NCI-H146 treated with DMSO at 0.1 percent for 48 hours (cell line): ENCODE measurements at regions not wholly inside any gene's neighbourhood (a gene's known extent, or its start where the extent isn't known, plus 50 kb on each side); places are given as distances from the start of the nearest gene placed in this dataset.
"Not testable (repeated sequence)": the region's sequence is repeated elsewhere in the genome, so short reads cannot be mapped to it uniquely, and the experiment has no call there.

Source experiments
- DNase-seq: peaks from one replicate; lab custom pipeline; 2025; ENCODE audit not compliant: unreplicated experiment; lab: John Stamatoyannopoulos, UW

DNA sequence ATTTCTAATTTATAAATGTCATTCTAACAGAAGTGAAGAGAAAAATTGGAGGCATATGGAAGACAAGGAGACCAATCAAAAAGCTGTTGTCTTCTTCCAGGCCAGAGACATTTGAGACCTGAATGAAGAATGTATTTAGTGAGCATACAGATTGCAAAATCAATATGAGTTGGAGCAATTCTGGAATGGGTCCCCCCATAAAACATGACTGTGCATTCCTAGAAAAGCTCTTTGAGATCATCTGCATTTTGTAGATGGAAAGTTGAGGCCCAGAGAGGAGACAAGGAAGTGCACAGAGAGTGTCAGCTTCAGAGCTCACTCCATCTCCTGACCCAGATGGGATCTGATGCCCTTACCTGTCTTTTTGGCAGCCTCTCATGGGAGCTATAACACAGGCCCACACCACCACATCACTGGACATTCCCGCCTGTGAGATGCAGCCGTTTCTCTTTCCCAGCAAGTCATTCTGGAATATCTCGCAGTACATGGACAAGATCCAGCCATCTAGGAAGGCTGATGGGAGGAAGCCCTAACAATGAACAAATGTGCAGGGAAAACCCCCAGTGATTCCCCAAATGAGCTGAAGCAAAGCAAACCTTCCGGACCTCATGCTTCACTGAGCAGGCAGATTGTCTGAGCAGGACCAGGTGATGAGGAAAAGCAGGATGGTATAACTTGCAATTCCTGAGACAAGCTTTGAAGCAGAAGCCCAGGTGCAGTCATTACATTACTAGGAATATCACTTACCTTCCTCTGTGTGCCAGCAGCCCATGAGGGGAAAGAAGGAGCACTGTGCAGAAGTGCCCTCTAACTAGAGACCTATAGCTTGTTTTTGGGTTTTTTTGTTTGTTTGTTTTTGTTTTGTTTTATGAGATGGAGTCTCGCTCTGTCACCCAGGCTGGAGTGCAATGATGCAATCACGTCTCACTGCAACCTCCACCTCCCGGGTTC, 445.6 kb downstream of the PLPP3 start:
- DNase-seq = no peak

DNA sequence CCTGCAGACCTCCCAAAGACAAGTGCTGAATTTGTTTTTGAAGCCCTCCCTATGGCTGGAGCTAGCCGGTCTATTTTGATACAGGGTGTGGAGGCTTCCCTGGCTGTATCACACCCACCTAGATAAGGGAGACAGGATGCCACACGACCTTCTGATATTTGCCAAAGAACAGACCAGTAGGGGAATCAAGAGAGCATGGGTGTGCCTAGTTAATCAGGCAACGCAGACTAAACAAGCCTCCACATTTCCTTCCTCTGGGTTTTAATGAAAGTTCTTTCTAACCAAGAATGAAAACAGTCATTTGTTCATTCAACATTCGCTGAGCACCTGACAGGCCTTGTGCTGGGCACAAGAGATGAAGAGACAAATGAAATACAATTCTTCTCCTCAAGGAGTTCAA, 446.8 kb downstream of the PLPP3 start:
- no peak for DNase-seq

DNA sequence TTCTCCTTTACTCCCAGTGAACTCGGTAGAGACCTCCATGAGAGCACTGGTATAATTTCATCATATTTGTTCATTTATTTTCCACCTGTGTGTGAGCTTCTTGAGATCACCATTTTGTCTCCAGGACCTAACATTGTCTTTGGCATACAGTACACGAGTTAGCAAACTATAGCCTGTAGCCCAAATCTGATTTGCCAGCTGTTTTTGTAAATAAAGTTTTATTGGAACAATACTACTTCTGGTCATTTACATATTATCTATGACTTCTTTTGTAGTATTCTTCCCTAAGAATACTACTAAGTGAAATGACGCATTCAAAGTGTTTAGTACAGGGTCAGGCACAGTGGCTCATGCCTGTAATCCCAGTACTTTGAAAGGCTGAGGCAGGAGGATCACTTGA, 449.5 kb downstream of the PLPP3 start:
- DNase-seq = no peak

DNA sequence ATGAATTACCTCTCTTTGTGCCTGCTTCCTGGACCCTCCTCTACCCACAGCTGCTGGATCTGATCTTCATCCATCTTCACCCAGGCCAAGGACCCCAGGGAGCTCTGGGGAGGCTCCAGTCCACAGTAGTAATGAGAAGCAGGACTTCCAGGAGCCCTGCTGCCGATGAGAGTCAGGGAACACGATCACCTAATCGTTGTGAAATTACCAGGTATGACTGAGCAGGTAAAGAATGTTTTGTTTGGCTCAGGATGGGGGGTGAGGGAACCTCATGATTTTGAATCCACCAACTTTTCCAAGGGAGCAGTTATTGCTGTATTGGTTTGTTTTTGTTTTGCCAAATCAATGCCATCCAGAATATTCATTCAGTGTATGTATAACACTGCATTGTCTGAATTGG, 454.0 kb downstream of the PLPP3 start:
- no peak for DNase-seq

GRCh38 chr1:56123826-56124225, 455.5 kb downstream of the PLPP3 start:
- no peak for DNase-seq

- no peak for DNase-seq
These were observed 455.9 kb downstream of the PLPP3 start for GRCh38 chr1:56123421-56123820.

DNA sequence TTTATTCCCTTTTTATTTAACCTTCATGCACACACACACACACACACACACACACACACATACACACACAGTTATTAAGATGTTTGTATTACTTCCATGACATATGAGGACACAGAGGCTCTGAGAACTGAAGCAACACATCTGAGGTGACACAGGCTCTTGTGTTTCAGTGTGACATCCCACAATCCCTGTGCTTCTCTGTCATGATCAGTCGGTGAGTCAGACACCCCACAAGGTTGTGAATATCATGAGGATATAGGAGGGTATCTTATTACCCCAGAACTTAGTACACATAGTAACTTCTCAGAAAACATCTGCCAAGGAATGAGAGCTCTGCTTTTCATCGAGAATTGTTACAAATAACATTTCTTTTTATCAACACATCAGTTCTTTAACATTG, 459.3 kb downstream of the PLPP3 start:
- DNase-seq = no peak

GRCh38 chr1:56118676-56119075, 460.7 kb downstream of the PLPP3 start:
- DNase-seq = not testable (repeated sequence)

GRCh38 chr1:56115701-56116100, 463.7 kb downstream of the PLPP3 start:
- no peak for DNase-seq

DNA sequence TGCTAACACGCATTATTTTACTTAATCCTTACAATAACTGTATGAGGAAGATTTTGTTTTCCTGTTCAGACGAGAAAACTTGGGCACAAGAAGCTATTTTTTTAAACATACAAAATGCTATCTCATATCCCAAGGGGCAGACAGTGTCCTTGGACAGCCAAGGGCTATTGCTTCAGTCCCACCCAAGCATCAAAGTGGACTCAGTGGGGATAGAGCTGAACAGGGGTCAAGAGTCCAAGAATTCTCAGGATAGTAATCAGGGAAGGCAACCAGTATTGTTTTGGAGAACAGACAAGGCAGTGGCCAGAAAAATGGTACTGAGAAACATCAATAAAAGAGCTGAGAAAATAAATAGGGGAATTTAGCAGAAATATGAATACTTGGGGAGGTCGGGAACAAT, 465.7 kb downstream of the PLPP3 start:
- no peak for DNase-seq

GRCh38 chr1:56107275-56107638, 472.1 kb downstream of the PLPP3 start:
- no peak for DNase-seq

GRCh38 chr1:56106531-56107274, 472.7 kb downstream of the PLPP3 start:
- DNase-seq = no peak

DNA sequence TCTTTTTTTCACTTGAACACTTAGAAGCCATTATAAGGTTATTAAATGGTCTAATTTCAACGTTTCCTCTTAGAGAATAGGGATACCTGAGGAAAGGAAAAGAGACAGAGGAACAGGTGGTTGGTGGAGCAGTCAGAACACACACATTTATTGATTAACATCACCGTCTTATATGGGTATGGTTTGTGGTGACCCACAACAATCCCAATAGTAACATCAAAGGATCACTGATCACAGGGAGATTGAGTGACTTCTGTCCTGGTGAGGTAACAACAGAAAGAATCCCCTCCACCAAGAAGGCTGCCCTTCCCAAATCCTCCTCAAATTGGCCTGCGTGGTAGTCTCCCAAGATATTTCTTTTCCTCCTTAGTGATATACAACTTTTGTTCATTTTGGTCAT, 474.0 kb downstream of the PLPP3 start:
- no peak for DNase-seq

DNA sequence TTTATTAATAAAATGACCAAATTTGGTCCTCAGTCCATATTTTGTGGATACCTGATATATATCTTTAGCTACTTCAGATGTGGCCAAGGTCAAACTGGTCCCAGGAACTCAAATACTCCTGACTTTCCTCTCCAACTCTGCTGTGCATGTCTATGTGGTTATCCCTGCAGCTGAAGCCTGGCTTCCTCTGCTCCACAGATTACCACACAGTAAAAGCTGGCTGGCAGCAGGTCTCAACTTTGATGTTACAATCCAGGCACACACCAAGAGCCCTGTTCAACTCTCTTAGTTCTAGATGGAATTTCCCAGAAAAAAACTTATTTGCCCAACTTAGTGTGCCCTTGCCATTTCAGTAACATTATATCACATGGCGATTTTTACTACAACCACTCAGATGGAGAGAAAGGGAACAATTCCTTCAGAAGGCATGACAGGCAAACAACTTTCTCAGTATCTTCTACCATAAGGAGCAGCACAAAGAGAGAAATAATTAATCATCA, 479.5 kb downstream of the PLPP3 start:
- no peak for DNase-seq

DNA sequence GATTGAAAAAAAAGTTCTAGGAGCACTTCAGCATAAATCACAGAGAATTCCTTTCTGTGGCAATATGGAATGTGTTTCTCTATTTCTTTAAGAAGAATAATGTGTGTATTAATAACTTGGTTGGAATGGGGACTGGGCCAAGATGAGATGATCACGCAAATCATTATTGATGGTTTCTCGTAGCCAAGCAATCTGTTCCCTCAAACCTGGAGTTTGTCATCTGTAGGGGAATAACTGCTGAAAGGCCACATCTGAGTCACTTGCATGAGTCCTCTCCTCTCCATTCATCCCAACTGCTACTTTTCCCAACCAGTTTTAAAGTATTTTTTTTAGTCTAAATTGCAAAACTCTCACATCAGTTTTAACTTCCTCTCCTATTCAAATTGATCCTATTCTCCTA, 480.4 kb downstream of the PLPP3 start:
- no peak for DNase-seq

GRCh38 chr1:56097713-56098112, 481.6 kb downstream of the PLPP3 start:
- no peak for DNase-seq

- no peak for DNase-seq
These were observed 483.4 kb downstream of the PLPP3 start for GRCh38 chr1:56095696-56096665.

- no peak for DNase-seq
These were observed 485.2 kb downstream of the PLPP3 start for GRCh38 chr1:56094168-56094567.

DNA sequence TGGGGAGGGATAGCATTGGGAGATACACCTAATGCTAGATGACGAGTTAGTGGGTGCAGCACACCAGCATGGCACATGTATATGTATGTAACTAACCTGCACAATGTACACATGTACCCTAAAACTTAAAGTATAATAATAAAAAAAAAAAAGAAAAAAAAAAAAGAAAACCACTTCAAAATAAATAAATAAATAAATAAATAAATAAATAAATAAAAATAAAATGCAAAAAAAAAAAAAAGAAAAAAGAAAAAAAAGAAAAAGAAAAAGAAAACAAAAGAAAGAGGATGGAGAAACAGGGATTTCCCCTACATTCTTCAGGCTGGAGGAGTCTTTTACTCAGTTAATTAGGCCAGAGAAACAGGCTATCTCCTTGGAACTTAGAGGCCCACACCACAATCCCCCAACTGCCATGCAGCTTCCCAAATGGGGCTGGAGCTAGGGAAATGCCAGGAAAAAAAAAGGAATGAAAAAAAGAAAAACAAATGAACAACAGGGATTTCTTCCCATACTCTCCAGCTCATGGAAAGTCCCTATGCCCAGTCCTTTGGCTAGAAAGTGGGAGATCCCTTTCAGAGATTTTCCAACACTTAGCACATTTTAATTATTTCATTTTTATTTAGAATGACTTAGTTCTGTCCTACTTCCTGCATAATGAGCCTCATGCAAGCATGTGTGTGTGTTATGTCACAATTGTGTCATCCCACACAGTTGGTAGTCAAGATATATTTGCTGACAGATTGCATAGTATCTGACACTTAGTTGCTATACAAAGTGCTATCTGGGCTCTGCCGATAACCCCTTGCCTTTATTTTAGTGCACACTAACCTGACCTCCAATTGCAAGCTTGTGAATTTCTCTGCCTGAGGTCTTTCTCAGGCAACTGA, 486.4 kb downstream of the PLPP3 start:
- no peak for DNase-seq

GRCh38 chr1:56089826-56090225, 489.5 kb downstream of the PLPP3 start:
- DNase-seq = not testable (repeated sequence)
